Left lung (tissue), 4 donors: ENCODE measurements at regions not wholly inside any gene's neighbourhood (a gene's known extent, or its start where the extent isn't known, plus 50 kb on each side); places are given as distances from the start of the nearest gene placed in this dataset.

Experiments
- ATAC-seq: fragments of 200-7000 bp; cut with Tn5 transposase; one replicate; pipeline ENCODE4 v1.9.1; 2020; ENCODE audit warnings: moderate library complexity
- DNase-seq, 4 donors: peaks; one replicate each; pipeline ENCODE4 v3.0.0-alpha.2; 2013 to 2020
- H3K27ac ChIP-seq, 2 donors: fragments of 200-600 bp; sonication (generic) in 1 of 2; one replicate each; pipeline versions ENCODE4 v1.5.0 to v1.8.0; 2020 to 2021
- H3K27me3 ChIP-seq, 2 donors: fragments of 200-600 bp; sonication (generic) in 1 of 2; one replicate each; pipeline versions ENCODE4 v1.5.0 to v1.8.0; 2020 to 2021
- H3K36me3 ChIP-seq, 2 donors: fragments of 200-600 bp; sonication (generic) in 1 of 2; one replicate each; pipeline versions ENCODE4 v1.5.0 to v1.8.0; 2020 to 2021
- H3K4me1 ChIP-seq, 2 donors: fragments of 200-600 bp; one replicate each; pipeline ENCODE4 v1.8.0; 2021
- H3K4me3 ChIP-seq, 2 donors: fragments of 200-600 bp; sonication (generic) in 1 of 2; one replicate each; pipeline versions ENCODE4 v1.5.0 to v1.8.0; 2020 to 2021; ENCODE audit warnings: mild to moderate bottlenecking in 1 of 2
- H3K9me3 ChIP-seq, 2 donors: fragments of 200-600 bp; sonication (generic) in 1 of 2; one replicate each; pipeline versions ENCODE4 v1.5.0 to v1.8.0; 2020 to 2021
- intact Hi-C, 2 donors: fragments of 100-400 bp; cut with DNase I; formaldehyde crosslinking; loops; one replicate each; pipeline versions ENCODE4 v1.11.2 to v1.14.2; 2022
- TF ChIP-seq, protein P1 (sequence below), 2 donors: fragments of 200-600 bp; sonication (generic) in 1 of 2; IDR thresholded peaks; one replicate each; pipeline versions ENCODE4 v1.5.0 to v1.8.0; 2021; ENCODE audit warnings: antibody characterized with exemption in 2 of 2
- donor health status: DM: no; HTN: yes; CAD: no.
- donor health status: DM: no; HTN: no; CAD: no.

- Histone ChIP-seq H3K27ac (peak overlapping the region in 1 of 2 donors; percentile 73), H3K27me3 (no peaks in the 10 kb centered on the region), H3K9me3 (no peaks in the 10 kb centered on the region), H3K4me1 (peaks cover 0 to 6% of the 10 kb centered on the region in 2 donors), H3K4me3 (no peak overlapping the region), H3K36me3 (no peaks in the 10 kb centered on the region)
- ATAC-seq (no peak), DNase-seq (no peak)
- TF ChIP-seq, protein P1, sequence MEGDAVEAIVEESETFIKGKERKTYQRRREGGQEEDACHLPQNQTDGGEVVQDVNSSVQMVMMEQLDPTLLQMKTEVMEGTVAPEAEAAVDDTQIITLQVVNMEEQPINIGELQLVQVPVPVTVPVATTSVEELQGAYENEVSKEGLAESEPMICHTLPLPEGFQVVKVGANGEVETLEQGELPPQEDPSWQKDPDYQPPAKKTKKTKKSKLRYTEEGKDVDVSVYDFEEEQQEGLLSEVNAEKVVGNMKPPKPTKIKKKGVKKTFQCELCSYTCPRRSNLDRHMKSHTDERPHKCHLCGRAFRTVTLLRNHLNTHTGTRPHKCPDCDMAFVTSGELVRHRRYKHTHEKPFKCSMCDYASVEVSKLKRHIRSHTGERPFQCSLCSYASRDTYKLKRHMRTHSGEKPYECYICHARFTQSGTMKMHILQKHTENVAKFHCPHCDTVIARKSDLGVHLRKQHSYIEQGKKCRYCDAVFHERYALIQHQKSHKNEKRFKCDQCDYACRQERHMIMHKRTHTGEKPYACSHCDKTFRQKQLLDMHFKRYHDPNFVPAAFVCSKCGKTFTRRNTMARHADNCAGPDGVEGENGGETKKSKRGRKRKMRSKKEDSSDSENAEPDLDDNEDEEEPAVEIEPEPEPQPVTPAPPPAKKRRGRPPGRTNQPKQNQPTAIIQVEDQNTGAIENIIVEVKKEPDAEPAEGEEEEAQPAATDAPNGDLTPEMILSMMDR (IDR thresholded peaks at IDR 0.05), result no peak
- intact Hi-C loops, result no loop called here
Observed at GRCh38 chr5:168228668-168229067, 62.8 kb upstream of the WWC1 start.

- Histone ChIP-seq H3K4me3 (no peak overlapping the region), H3K36me3 (no peaks in the 10 kb centered on the region), H3K9me3 (no peaks in the 10 kb centered on the region), H3K4me1 (no peaks in the 10 kb centered on the region), H3K27ac (no peak overlapping the region), H3K27me3 (no peaks in the 10 kb centered on the region)
- no peak for DNase-seq
- intact Hi-C loops, result no loop called here
- TF ChIP-seq, protein P1 (IDR thresholded peaks at IDR 0.05), result no peak
- ATAC-seq, result no peak
Observed at GRCh38 chr5:168234133-168234532, 57.3 kb upstream of the WWC1 start.

DNA sequence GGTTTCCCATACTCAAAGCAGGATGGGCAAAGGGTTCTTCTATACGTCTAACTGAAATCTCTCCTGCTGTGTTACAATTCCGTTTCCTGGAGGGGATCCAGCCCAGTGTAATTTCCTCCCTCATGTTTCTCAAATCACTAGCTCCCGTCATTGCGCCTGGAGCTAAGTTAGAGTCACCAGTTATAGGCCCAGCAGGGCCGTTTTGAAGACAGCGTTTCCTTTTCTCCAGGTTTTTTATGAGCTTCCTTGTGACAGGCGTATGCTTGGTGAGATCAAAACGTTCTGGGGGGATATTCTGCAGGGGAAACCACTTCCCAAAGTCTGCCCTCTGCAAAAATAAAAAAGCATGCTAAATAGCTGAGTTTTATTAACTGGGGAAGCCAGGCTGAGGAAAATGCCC is 53.0 kb upstream of the WWC1 start:
- Histone ChIP-seq H3K36me3 (no peaks in the 10 kb centered on the region), H3K4me3 (no peak overlapping the region), H3K4me1 (no peaks in the 10 kb centered on the region), H3K27ac (no peak overlapping the region), H3K9me3 (no peaks in the 10 kb centered on the region), H3K27me3 (no peaks in the 10 kb centered on the region)
- TF ChIP-seq, protein P1 (IDR thresholded peaks at IDR 0.05), result no peak
- intact Hi-C loops, result no loop called here
- ATAC-seq (no peak), DNase-seq (no peak)

DNA sequence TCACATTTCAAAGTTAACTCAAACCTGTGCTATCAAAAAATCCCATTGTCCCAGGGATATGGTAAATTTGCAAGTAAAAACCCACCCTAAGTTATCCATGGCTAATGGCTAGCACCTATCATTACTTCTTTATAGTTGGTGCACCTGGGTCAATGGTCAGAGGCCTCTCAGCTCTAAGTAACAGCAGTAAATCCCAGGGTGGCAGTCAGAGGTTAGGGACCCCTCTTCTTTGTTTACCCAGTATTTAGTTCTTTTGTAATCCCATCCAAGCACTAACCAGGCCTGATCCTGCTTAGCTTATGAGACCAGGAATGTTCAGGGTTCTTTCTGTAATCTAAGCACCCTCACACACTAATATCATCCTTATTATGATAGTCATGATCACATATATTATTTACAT is 52.1 kb upstream of the WWC1 start:
- no peak for ATAC-seq
- intact Hi-C loops, result no loop called here
- no peaks in the 10 kb centered on the region for H3K36me3 ChIP-seq
- no peak overlapping the region for H3K27ac ChIP-seq
- TF ChIP-seq, protein P1 (IDR thresholded peaks at IDR 0.05), result no peak
- no peak overlapping the region for H3K4me3 ChIP-seq
- DNase-seq, result no peak
- H3K9me3 ChIP-seq, result no peaks in the 10 kb centered on the region
- no peaks in the 10 kb centered on the region for H3K27me3 ChIP-seq
- no peaks in the 10 kb centered on the region for H3K4me1 ChIP-seq
